GM19455 (cell line): ENCODE measurements at regions not wholly inside any gene's neighbourhood (a gene's known extent, or its start where the extent isn't known, plus 50 kb on each side); places are given as distances from the start of the nearest gene placed in this dataset.

Source experiments
- ATAC-seq: cut with Tn5 transposase; IDR thresholded peaks from one replicate; pipeline ENCODE4 v1.9.1; 2021; ENCODE audit not compliant: unreplicated experiment

- ATAC-seq: no peak
Measured at GRCh38 chr3:96007650-96008195, 806.7 kb upstream of the EPHA6 start.

- ATAC-seq: no peak
Measured at GRCh38 chr3:96012939-96013338, 801.5 kb upstream of the EPHA6 start.

GRCh38 chr3:96017556-96017955 is 796.8 kb upstream of the EPHA6 start:
- ATAC-seq: no peak

GRCh38 chr3:96022676-96023075 is 791.7 kb upstream of the EPHA6 start:
- no peak for ATAC-seq

- no peak for ATAC-seq
Measured at GRCh38 chr3:96027718-96028117, 786.7 kb upstream of the EPHA6 start.

- no peak for ATAC-seq
Measured at GRCh38 chr3:96039632-96040031, 774.8 kb upstream of the EPHA6 start.

- ATAC-seq: no peak
Measured at GRCh38 chr3:96059301-96059700, 755.1 kb upstream of the EPHA6 start.

- ATAC-seq: no peak
Measured at GRCh38 chr3:96069065-96069464, 745.3 kb upstream of the EPHA6 start.

- no peak for ATAC-seq
Measured at GRCh38 chr3:96070678-96071077, 743.7 kb upstream of the EPHA6 start.

- no peak for ATAC-seq
Measured at GRCh38 chr3:96071097-96071496, 743.3 kb upstream of the EPHA6 start.

GRCh38 chr3:96072226-96072625 is 742.2 kb upstream of the EPHA6 start:
- ATAC-seq: no peak

- no peak for ATAC-seq
Measured at GRCh38 chr3:96083610-96084009, 730.8 kb upstream of the EPHA6 start.

GRCh38 chr3:96086018-96086417 is 728.4 kb upstream of the EPHA6 start:
- ATAC-seq: no peak

GRCh38 chr3:96101006-96101560 is 713.3 kb upstream of the EPHA6 start:
- ATAC-seq: no peak

GRCh38 chr3:96106701-96107100 is 707.7 kb upstream of the EPHA6 start:
- ATAC-seq: no peak
